ENCODE measurements at regions not wholly inside any gene's neighbourhood (a gene's known extent, or its start where the extent isn't known, plus 50 kb on each side); places are given as distances from the start of the nearest gene placed in this dataset.

DNA sequence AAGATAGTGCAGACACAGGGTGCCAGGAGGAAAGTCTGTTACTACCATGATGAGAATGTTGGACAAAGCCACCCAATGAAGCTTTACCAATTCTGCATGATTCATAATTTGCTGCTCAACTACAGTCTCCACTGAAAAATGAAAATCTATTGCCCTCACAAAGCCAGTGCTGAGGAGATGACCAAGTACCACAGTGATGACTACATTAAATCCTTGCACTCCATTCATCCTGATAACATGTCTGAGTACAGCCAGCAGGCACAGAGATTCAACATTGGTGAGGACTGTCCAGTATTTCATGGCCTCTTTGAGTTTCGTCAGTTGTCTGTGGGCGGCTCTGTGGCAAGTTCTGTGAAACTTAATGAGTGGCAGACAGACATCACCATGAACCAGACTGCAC is 144.0 kb downstream of the PLCE1 start:
- CTCF ChIA-PET: no interaction called here
- intact Hi-C loops (cut with micrococcal nuclease): no loop called here
- 83% methylated on average over 2 of the region's 2 CpGs for WGBS (ENCODE audit: insufficient coverage)
- Histone ChIP-seq H3K79me2 (ENCODE audit: control insufficient read depth, insufficient read depth, low read length) (no peaks in the 10 kb centered on the region), H3K27me3 (replicated peaks in 1 of 4; ENCODE audit: control extremely low read depth in 1 of 4, control insufficient read depth in 3 of 4, insufficient read depth in 4 of 4, low read length in 3 of 4) (peaks cover 0 to 3% (median 0%) of the 10 kb centered on the region in 4 experiments), H3K4me2 (replicated peaks; ENCODE audit: low read depth, low read length, poor library complexity, severe bottlenecking) (no peak overlapping the region), H3K4me3 (ENCODE audit: control extremely low read depth in 1 of 5, extremely low read depth in 1 of 5, insufficient read depth in 1 of 5, low read depth in 2 of 5, low read length in 4 of 5) (no peak overlapping the region), H4K20me1 (ENCODE audit: control insufficient read depth, insufficient read depth, low read length, poor library complexity, severe bottlenecking) (no peaks in the 10 kb centered on the region), H3K4me1 (ENCODE audit: control insufficient read depth in 2 of 2, insufficient read depth in 2 of 2, low read length in 2 of 2) (no peaks in the 10 kb centered on the region), H3K27ac (ENCODE audit: low read length in 2 of 2) (no peak overlapping the region), H2AFZ (ENCODE audit: insufficient read depth, low read depth, low read length, poor library complexity, severe bottlenecking) (no peak overlapping the region), H3K9me3 (ENCODE audit: control extremely low read depth in 1 of 3, control insufficient read depth in 2 of 3, insufficient read depth in 1 of 3, low read length in 2 of 3) (peaks cover 0 to 3% (median 3%) of the 10 kb centered on the region in 3 donors), H3K9ac (ENCODE audit: low read length) (no peak overlapping the region), H3K36me3 (replicated peaks in 1 of 2; ENCODE audit: control extremely low read depth in 1 of 2, control insufficient read depth in 1 of 2, extremely low read depth in 1 of 2, insufficient read depth in 2 of 2, low read length in 1 of 2) (no peaks in the 10 kb centered on the region)
- H3K27me3 Mint-ChIP-seq: peaks cover 3% of the 10 kb centered on the region
- POLR2A ChIA-PET: no interaction called here
- no peak for ATAC-seq (ENCODE audit: low read depth)
- no peaks in the 10 kb centered on the region for H3K9me3 Mint-ChIP-seq (ENCODE audit: insufficient read depth)
- no peak overlapping the region for H3K27ac Mint-ChIP-seq
- no peak for TF ChIP-seq EZH2 (IDR thresholded peaks at IDR 0.05; ENCODE audit: borderline replicate concordance, insufficient read depth, low read depth, low read length, poor library complexity, severe bottlenecking)
- TF ChIP-seq, protein P1, sequence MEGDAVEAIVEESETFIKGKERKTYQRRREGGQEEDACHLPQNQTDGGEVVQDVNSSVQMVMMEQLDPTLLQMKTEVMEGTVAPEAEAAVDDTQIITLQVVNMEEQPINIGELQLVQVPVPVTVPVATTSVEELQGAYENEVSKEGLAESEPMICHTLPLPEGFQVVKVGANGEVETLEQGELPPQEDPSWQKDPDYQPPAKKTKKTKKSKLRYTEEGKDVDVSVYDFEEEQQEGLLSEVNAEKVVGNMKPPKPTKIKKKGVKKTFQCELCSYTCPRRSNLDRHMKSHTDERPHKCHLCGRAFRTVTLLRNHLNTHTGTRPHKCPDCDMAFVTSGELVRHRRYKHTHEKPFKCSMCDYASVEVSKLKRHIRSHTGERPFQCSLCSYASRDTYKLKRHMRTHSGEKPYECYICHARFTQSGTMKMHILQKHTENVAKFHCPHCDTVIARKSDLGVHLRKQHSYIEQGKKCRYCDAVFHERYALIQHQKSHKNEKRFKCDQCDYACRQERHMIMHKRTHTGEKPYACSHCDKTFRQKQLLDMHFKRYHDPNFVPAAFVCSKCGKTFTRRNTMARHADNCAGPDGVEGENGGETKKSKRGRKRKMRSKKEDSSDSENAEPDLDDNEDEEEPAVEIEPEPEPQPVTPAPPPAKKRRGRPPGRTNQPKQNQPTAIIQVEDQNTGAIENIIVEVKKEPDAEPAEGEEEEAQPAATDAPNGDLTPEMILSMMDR (IDR thresholded peaks at IDR 0.05): no peak
- no peak for DNase-seq
- H3K4me3 Mint-ChIP-seq: no peak overlapping the region
- H3K4me1 Mint-ChIP-seq: no peaks in the 10 kb centered on the region

DNA sequence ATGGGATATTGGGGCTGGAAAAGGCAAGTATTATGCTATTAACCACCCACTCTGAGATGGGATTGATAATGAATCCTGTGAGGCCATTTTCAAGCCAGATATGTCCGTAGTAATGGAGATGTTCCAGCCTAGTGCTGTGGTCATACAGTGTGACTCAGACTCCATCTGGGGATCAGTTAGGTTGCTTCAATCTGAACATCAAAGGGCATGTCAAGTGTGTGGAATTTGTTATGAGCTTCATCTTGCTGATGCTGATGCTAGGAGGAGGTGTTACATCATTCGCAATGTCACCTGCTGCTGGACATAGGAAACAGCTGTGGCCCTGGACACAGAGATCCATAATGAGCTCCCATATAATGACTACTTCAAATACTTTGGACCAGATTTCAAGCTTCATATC is 144.7 kb downstream of the PLCE1 start:
- H3K4me3 ChIP-seq (ENCODE audit: control extremely low read depth in 1 of 5, extremely low read depth in 1 of 5, insufficient read depth in 1 of 5, low read depth in 2 of 5, low read length in 4 of 5): no peak overlapping the region
- H2AFZ ChIP-seq (ENCODE audit: insufficient read depth, low read depth, low read length, poor library complexity, severe bottlenecking): no peak overlapping the region
- no peak overlapping the region for H3K4me2 ChIP-seq (replicated peaks; ENCODE audit: low read depth, low read length, poor library complexity, severe bottlenecking)
- ChIA-PET CTCF (no interaction called here), POLR2A (no interaction called here)
- no peaks in the 10 kb centered on the region for H3K4me1 Mint-ChIP-seq
- peaks cover 3% of the 10 kb centered on the region for H3K27me3 Mint-ChIP-seq
- DNase-seq (no peak), ATAC-seq (ENCODE audit: low read depth) (no peak)
- TF ChIP-seq EZH2 (IDR thresholded peaks at IDR 0.05; ENCODE audit: borderline replicate concordance, insufficient read depth, low read depth, low read length, poor library complexity, severe bottlenecking): no peak
- TF ChIP-seq, protein P1 (IDR thresholded peaks at IDR 0.05): no peak
- H3K79me2 ChIP-seq (ENCODE audit: control insufficient read depth, insufficient read depth, low read length): no peaks in the 10 kb centered on the region
- WGBS (ENCODE audit: insufficient coverage): 90% methylated on average over 1 of the region's 2 CpGs
- no peak overlapping the region for H3K9ac ChIP-seq (ENCODE audit: low read length)
- no peaks in the 10 kb centered on the region for H3K36me3 ChIP-seq (replicated peaks in 1 of 2; ENCODE audit: control extremely low read depth in 1 of 2, control insufficient read depth in 1 of 2, extremely low read depth in 1 of 2, insufficient read depth in 2 of 2, low read length in 1 of 2)
- H3K27ac ChIP-seq (ENCODE audit: low read length in 2 of 2): no peak overlapping the region
- peaks cover 0 to 3% (median under 1%) of the 10 kb centered on the region in 3 donors for H3K9me3 ChIP-seq (ENCODE audit: control extremely low read depth in 1 of 3, control insufficient read depth in 2 of 3, insufficient read depth in 1 of 3, low read length in 2 of 3)
- H3K27ac Mint-ChIP-seq: no peak overlapping the region
- no peaks in the 10 kb centered on the region for H4K20me1 ChIP-seq (ENCODE audit: control insufficient read depth, insufficient read depth, low read length, poor library complexity, severe bottlenecking)
- no peaks in the 10 kb centered on the region for H3K4me1 ChIP-seq (ENCODE audit: control insufficient read depth in 2 of 2, insufficient read depth in 2 of 2, low read length in 2 of 2)
- H3K4me3 Mint-ChIP-seq: no peak overlapping the region
- intact Hi-C loops (cut with micrococcal nuclease): no loop called here
- peaks cover 0 to 2% (median 0%) of the 10 kb centered on the region in 4 experiments for H3K27me3 ChIP-seq (replicated peaks in 1 of 4; ENCODE audit: control extremely low read depth in 1 of 4, control insufficient read depth in 3 of 4, insufficient read depth in 4 of 4, low read length in 3 of 4)
- no peaks in the 10 kb centered on the region for H3K9me3 Mint-ChIP-seq (ENCODE audit: insufficient read depth)
